Spinal cord (tissue), 9 donors: ENCODE measurements at regions not wholly inside any gene's neighbourhood (a gene's known extent, or its start where the extent isn't known, plus 50 kb on each side); places are given as distances from the start of the nearest gene placed in this dataset.

Experiments
- DNase-seq, 6 donors: peaks; one replicate each; pipeline versions ENCODE4 v3.0.0 to v3.0.0-alpha.2; 2013 to 2015; ENCODE audit warnings: low spot score in 6 of 6, low read depth in 4 of 6
- H3K27ac ChIP-seq: one replicate; pipeline ENCODE4 v1.5.1; 2013; ENCODE audit warnings: low read depth, low read length, control low read depth
- H3K27me3 ChIP-seq: one replicate; pipeline ENCODE4 v1.6.1; 2013; ENCODE audit warnings: low read length; ENCODE audit not compliant: control insufficient read depth, insufficient read depth
- H3K36me3 ChIP-seq: one replicate; pipeline ENCODE4 v1.6.1; 2013; ENCODE audit warnings: low read length; ENCODE audit not compliant: control insufficient read depth, insufficient read depth
- H3K4me1 ChIP-seq: one replicate; pipeline ENCODE4 v1.6.1; 2013; ENCODE audit warnings: low read length; ENCODE audit not compliant: control insufficient read depth, insufficient read depth
- H3K4me3 ChIP-seq: one replicate; pipeline ENCODE4 v1.5.1; 2013; ENCODE audit warnings: low read depth, low read length, control low read depth
- H3K9me3 ChIP-seq: one replicate; pipeline ENCODE4 v1.6.1; 2013; ENCODE audit warnings: low read length; ENCODE audit not compliant: control insufficient read depth, insufficient read depth
- WGBS: methylation state at CpG from one replicate; pipeline ENCODE4 v1.1.5; 2013; ENCODE audit warnings: missing lambda C conversion rate; ENCODE audit not compliant: insufficient coverage; 5-methylcytosine and 5-hydroxymethylcytosine counted together
- donor health status: healthy.

DNA sequence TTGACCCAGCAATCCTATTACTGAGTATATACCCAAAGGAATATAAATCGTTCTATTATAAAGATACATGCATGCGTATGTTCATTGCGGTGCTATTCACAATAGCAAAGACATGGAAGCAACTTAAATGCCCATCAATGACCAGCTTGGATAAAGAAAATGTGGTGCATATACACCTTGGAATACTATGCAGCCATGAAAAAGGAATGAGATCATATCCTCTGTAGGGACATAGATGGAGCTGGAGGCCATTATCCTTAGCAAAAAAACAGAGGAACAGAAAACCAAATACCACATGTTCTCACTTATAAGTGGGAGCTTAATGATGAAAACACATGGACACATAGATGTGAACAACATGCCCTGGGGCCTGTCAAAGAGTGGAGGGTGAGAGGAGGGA, 124.1 kb upstream of the AFF2 start:
- no peaks in the 10 kb centered on the region for H3K9me3 ChIP-seq
- WGBS = no CpG with 5 or more reads among the region's 3 CpGs

GRCh38 chrX:148380107-148380506, 120.3 kb upstream of the AFF2 start:
- DNase-seq = no peak
- Histone ChIP-seq H3K9me3 (no peaks in the 10 kb centered on the region), H3K27ac (no peak overlapping the region), H3K4me3 (no peak overlapping the region), H3K36me3 (no peaks in the 10 kb centered on the region), H3K4me1 (no peaks in the 10 kb centered on the region), H3K27me3 (no peaks in the 10 kb centered on the region)
- 82% methylated on average over 3 of the region's 3 CpGs for WGBS

More for the DNA sequence above, 124.1 kb upstream of the AFF2 start:
- Histone ChIP-seq H3K4me1 (no peaks in the 10 kb centered on the region), H3K36me3 (no peaks in the 10 kb centered on the region), H3K27ac (no peak overlapping the region), H3K27me3 (no peaks in the 10 kb centered on the region), H3K4me3 (no peak overlapping the region)
- no peak for DNase-seq

DNA sequence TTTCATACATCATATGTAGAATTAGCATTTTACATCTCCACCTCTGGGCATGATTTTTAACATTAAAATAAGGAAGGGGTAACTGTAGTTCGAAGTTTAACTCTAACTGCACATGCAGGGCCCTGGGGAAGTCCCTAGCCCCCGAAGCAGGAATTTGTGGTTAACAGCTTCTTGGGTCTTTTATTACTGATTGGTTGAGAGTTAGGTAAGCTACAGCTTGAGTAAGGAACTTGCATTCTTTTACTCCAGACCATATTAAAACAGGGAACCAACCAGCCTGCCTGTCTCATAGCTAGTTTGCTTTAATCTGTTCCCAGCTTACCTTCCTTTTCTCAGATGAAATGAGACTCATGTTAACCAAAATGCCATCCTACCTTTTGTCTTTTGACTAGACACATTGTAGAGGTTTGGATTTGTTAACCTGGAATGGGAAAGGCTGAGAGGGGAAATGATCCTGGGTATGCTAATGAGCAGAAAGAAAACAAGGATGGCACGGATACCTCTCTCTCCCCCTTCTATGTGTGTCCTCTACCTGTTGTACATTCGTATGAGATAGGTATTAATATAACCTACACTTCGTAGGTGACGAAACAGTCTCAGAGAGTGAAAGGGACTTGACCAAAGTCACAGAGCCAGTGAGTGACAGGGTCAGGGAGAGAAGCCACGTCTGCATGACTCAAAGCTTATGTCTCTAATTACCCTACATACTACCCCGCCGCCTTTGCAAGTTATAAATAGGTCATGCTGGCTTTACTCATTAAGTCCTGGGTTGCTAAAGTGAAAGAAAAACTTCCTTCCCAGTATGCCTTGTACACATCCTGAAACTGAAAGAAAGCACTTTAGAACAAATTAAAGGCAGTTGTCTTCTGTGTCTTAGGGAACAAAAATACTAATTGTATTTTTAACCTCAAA, 119.5 kb upstream of the AFF2 start:
- DNase-seq = no peak
- Histone ChIP-seq H3K27me3 (no peaks in the 10 kb centered on the region), H3K4me1 (no peaks in the 10 kb centered on the region), H3K4me3 (no peak overlapping the region), H3K9me3 (no peaks in the 10 kb centered on the region), H3K36me3 (no peaks in the 10 kb centered on the region), H3K27ac (no peak overlapping the region)
- WGBS = no CpG with 5 or more reads among the region's 9 CpGs

- WGBS = 44% methylated on average over 2 of the region's 2 CpGs
- no peak for DNase-seq
- Histone ChIP-seq H3K9me3 (no peaks in the 10 kb centered on the region), H3K4me1 (no peaks in the 10 kb centered on the region), H3K27ac (no peak overlapping the region), H3K36me3 (no peaks in the 10 kb centered on the region), H3K4me3 (no peak overlapping the region), H3K27me3 (no peaks in the 10 kb centered on the region)
Measured at GRCh38 chrX:148381603-148382002, 118.8 kb upstream of the AFF2 start.

DNA sequence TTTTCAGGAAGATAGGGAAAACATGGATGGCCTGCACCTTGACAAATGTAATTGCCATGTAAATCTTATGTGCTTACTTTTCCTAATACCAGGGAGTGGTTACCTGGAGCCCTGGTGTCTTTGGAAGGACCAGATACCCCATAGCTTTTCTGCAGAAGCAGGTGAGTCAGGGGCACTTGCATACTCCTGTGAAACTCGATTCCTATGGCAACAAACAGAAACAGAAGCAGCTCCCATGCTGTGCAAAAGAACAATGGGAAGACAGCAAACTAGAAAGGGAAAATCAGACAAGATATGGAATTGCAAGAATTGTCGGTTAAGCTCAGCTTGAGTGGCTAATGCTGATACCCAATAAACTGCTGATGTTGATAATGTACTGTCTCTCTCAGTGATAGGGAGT, 117.4 kb upstream of the AFF2 start:
- no peak overlapping the region for H3K27ac ChIP-seq
- peak in 1 of 6 donors; percentile 39 for DNase-seq
- no CpG with 5 or more reads among the region's 2 CpGs for WGBS
- no peak overlapping the region for H3K4me3 ChIP-seq
- no peaks in the 10 kb centered on the region for H3K27me3 ChIP-seq
- H3K4me1 ChIP-seq = no peaks in the 10 kb centered on the region
- H3K9me3 ChIP-seq = no peaks in the 10 kb centered on the region
- no peaks in the 10 kb centered on the region for H3K36me3 ChIP-seq

DNA sequence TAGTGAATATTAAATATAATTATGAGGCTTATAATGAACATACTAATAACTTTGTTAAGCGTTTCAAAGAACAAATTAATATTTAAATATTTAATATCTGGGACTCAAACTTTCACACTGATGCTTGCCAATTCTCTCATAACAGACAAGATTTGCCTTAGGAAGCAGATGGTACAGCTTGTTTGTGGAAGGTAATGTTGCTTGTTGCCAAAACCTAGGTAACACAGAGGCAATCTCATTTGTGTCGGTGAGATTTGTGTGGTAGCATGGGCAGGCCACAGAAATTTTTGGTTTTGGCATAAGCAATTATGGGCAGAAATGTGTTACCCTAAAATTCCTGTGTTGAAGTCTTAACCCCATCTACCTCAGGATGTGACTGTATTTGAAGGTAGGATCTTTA, 114.9 kb upstream of the AFF2 start:
- Histone ChIP-seq H3K4me3 (no peak overlapping the region), H3K36me3 (no peaks in the 10 kb centered on the region), H3K9me3 (no peaks in the 10 kb centered on the region), H3K27me3 (no peaks in the 10 kb centered on the region), H3K27ac (no peak overlapping the region), H3K4me1 (no peaks in the 10 kb centered on the region)
- WGBS = 80% methylated on average over 1 of the region's 2 CpGs
- DNase-seq = peak in 1 of 6 donors; percentile 13

- H3K27me3 ChIP-seq = no peaks in the 10 kb centered on the region
- no peak overlapping the region for H3K27ac ChIP-seq
- no peaks in the 10 kb centered on the region for H3K9me3 ChIP-seq
- H3K36me3 ChIP-seq = no peaks in the 10 kb centered on the region
- no CpG with 5 or more reads among the region's 2 CpGs for WGBS
- H3K4me1 ChIP-seq = no peaks in the 10 kb centered on the region
- H3K4me3 ChIP-seq = no peak overlapping the region
- no peak for DNase-seq
Measured at GRCh38 chrX:148389629-148390028, 110.8 kb upstream of the AFF2 start.

DNA sequence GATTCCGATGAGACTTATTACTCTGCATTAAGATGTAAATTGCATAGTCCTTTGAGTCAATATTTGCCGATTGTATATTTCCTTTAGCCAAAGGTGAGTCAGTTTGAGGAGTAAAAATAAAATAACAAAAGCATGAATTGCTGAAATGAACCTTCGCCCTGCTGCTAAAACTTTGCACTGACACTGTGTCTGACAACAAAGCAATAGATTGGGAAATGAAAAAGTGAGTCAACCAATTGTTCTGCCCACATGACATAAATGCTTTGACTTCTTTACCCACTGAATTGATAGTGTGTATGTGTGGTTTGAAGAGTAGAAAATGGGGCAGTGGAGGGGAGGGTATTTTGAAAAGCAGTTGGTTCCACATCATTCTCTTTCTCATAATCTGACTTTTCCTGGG, 88.4 kb upstream of the AFF2 start:
- WGBS = no CpG with 5 or more reads among the region's 3 CpGs
- no peaks in the 10 kb centered on the region for H3K27me3 ChIP-seq
- H3K36me3 ChIP-seq = no peaks in the 10 kb centered on the region
- no peak overlapping the region for H3K27ac ChIP-seq
- no peak for DNase-seq
- no peak overlapping the region for H3K4me3 ChIP-seq
- H3K4me1 ChIP-seq = no peaks in the 10 kb centered on the region
- no peaks in the 10 kb centered on the region for H3K9me3 ChIP-seq

- no peaks in the 10 kb centered on the region for H3K4me1 ChIP-seq
- no peak for DNase-seq
- no peak overlapping the region for H3K4me3 ChIP-seq
- no peak overlapping the region for H3K27ac ChIP-seq
- WGBS = no CpG with 5 or more reads among the region's 2 CpGs
- no peaks in the 10 kb centered on the region for H3K36me3 ChIP-seq
- H3K9me3 ChIP-seq = no peaks in the 10 kb centered on the region
- no peaks in the 10 kb centered on the region for H3K27me3 ChIP-seq
Measured at GRCh38 chrX:148416142-148416541, 84.3 kb upstream of the AFF2 start.

GRCh38 chrX:148416931-148417330, 83.5 kb upstream of the AFF2 start:
- Histone ChIP-seq H3K4me1 (no peaks in the 10 kb centered on the region), H3K36me3 (no peaks in the 10 kb centered on the region), H3K4me3 (no peak overlapping the region), H3K9me3 (no peaks in the 10 kb centered on the region), H3K27ac (no peak overlapping the region), H3K27me3 (no peaks in the 10 kb centered on the region)
- 80% methylated on average over 2 of the region's 4 CpGs for WGBS
- DNase-seq = no peak
